ENCODE measurements at regions not wholly inside any gene's neighbourhood (a gene's known extent, or its start where the extent isn't known, plus 50 kb on each side); places are given as distances from the start of the nearest gene placed in this dataset.

DNA sequence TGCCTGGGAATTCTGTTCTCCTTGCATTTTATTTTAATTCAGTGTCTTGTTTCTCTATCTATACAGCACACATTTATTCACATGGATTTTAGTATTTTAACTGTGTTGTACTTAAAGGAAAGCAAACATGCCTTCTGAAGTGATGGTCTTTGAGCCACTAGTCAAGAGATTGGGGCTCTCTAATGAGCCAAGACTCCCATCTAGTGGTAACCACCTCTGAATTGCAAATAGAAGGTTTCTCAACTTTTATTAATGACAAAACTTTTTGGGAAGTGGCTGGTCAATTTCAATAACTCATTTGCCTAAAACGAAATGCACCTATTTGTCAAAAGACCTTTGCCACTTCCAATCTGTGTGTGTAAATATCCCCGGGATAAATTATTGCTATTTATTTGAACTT is 199.6 kb downstream of the LTN1 start:
- H3K79me2 ChIP-seq (ENCODE audit: low read depth), result no peaks in the 10 kb centered on the region
- TF ChIP-seq, protein P1, sequence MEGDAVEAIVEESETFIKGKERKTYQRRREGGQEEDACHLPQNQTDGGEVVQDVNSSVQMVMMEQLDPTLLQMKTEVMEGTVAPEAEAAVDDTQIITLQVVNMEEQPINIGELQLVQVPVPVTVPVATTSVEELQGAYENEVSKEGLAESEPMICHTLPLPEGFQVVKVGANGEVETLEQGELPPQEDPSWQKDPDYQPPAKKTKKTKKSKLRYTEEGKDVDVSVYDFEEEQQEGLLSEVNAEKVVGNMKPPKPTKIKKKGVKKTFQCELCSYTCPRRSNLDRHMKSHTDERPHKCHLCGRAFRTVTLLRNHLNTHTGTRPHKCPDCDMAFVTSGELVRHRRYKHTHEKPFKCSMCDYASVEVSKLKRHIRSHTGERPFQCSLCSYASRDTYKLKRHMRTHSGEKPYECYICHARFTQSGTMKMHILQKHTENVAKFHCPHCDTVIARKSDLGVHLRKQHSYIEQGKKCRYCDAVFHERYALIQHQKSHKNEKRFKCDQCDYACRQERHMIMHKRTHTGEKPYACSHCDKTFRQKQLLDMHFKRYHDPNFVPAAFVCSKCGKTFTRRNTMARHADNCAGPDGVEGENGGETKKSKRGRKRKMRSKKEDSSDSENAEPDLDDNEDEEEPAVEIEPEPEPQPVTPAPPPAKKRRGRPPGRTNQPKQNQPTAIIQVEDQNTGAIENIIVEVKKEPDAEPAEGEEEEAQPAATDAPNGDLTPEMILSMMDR (IDR thresholded peaks at IDR 0.05), result peak; percentile 42
- TF ChIP-seq EZH2 (IDR thresholded peaks at IDR 0.05) (no peak), EZH2phosphoT487 (IDR thresholded peaks at IDR 0.05) (no peak)
- Mint-ChIP-seq H3K27ac (no peak overlapping the region), H3K36me3 (no peaks in the 10 kb centered on the region), H3K4me3 (no peak overlapping the region), H3K9me3 (no peaks in the 10 kb centered on the region), H3K27me3 (ENCODE audit: insufficient read depth, low read depth) (no peaks in the 10 kb centered on the region), H3K4me1 (peaks cover 5% of the 10 kb centered on the region)
- H3K4me1 ChIP-seq, result no peaks in the 10 kb centered on the region
- no peaks in the 10 kb centered on the region for H3K36me3 ChIP-seq
- no peak overlapping the region for H2AFZ ChIP-seq (replicated peaks)
- no peaks in the 10 kb centered on the region for H3K27me3 ChIP-seq
- no peaks in the 10 kb centered on the region for H4K20me1 ChIP-seq (ENCODE audit: low read depth)
- H3F3A ChIP-seq (ENCODE audit: low read depth), result no peaks in the 10 kb centered on the region
- H3K9ac ChIP-seq, result no peak overlapping the region
- no peak overlapping the region for H3K27ac ChIP-seq
- DNase-seq (ENCODE audit: low spot score), result peak; percentile 21
- no peaks in the 10 kb centered on the region for H3K9me3 ChIP-seq (ENCODE audit: low read depth)
- no peak overlapping the region for H3K4me3 ChIP-seq
- no peak overlapping the region for H3K4me2 ChIP-seq

DNA sequence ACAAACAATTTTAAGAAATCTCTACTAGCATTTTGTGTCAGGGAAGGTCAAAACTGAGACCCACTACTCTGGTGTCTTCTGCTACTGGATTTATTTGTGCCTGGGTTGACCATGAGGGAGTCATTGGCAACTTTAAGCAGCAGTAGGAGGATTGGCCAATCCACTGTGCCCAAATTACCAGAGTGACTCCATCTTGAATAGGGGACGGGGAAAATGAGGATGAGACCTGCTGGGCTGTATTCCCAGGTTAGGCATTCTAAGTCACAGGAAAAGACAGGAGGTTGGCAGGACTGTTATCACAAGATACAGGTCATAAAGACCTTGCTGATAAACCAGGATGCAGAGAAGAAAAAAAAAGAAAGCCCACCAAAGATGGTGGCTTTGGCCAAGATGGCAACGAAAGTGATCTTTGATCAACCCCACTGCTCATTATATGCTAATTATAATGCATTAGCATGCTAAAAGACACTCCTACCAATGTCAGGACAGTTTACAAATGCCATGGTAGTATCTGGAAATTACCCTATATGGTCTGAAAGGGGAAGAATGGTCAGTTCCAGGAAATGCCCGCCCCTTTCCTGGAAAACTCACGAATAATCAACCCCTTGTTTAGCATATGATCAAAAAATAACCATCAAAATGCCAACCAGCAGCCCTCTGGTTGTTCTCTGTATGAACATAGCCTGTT is 200.9 kb downstream of the LTN1 start:
- H3K27ac Mint-ChIP-seq, result no peak overlapping the region
- Histone ChIP-seq H4K20me1 (ENCODE audit: low read depth) (no peaks in the 10 kb centered on the region), H3K27ac (no peak overlapping the region), H3K4me1 (no peaks in the 10 kb centered on the region), H2AFZ (replicated peaks) (no peak overlapping the region), H3K27me3 (no peaks in the 10 kb centered on the region), H3K79me2 (ENCODE audit: low read depth) (no peaks in the 10 kb centered on the region), H3K4me2 (no peak overlapping the region), H3K4me3 (no peak overlapping the region), H3K9me3 (ENCODE audit: low read depth) (no peaks in the 10 kb centered on the region), H3K36me3 (no peaks in the 10 kb centered on the region), H3F3A (ENCODE audit: low read depth) (no peaks in the 10 kb centered on the region), H3K9ac (no peak overlapping the region)
- H3K4me1 Mint-ChIP-seq, result peaks cover 5% of the 10 kb centered on the region
- no peak overlapping the region for H3K4me3 Mint-ChIP-seq
- H3K9me3 Mint-ChIP-seq, result no peaks in the 10 kb centered on the region
- DNase-seq (ENCODE audit: low spot score), result no peak
- H3K27me3 Mint-ChIP-seq (ENCODE audit: insufficient read depth, low read depth), result no peaks in the 10 kb centered on the region
- H3K36me3 Mint-ChIP-seq, result no peaks in the 10 kb centered on the region
- TF ChIP-seq, protein P1 (IDR thresholded peaks at IDR 0.05), result no peak
- no peak for TF ChIP-seq EZH2phosphoT487 (IDR thresholded peaks at IDR 0.05)

DNA sequence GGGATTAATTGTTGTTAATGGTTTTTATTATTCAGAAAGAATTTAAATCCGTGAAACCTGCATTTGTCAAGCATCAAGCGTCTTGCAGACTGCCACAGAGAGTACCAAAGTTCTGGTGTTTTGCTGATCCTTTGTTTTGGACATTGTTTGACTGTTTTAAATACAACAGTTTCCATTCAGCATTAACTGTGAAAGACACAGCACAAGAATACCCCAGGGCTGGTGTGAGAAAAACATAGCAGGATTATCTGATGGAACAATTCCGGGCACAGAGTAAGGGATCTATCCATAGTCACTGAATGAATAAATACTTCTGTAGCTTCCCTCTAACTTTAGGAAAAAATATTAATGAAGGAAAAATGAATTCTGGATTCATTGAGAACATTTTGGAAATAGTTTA is 202.3 kb downstream of the LTN1 start:
- Histone ChIP-seq H3K27me3 (no peaks in the 10 kb centered on the region), H3K36me3 (no peaks in the 10 kb centered on the region), H3K9me3 (ENCODE audit: low read depth) (no peaks in the 10 kb centered on the region), H3K4me2 (no peak overlapping the region), H3F3A (ENCODE audit: low read depth) (no peaks in the 10 kb centered on the region), H3K9ac (no peak overlapping the region), H3K79me2 (ENCODE audit: low read depth) (no peaks in the 10 kb centered on the region), H3K4me3 (no peak overlapping the region), H3K27ac (no peak overlapping the region), H2AFZ (replicated peaks) (no peak overlapping the region), H4K20me1 (ENCODE audit: low read depth) (no peaks in the 10 kb centered on the region), H3K4me1 (no peaks in the 10 kb centered on the region)
- peak; percentile 4 for DNase-seq (ENCODE audit: low spot score)
- Mint-ChIP-seq H3K4me3 (no peak overlapping the region), H3K36me3 (no peaks in the 10 kb centered on the region), H3K4me1 (peaks cover 5% of the 10 kb centered on the region), H3K27me3 (ENCODE audit: insufficient read depth, low read depth) (no peaks in the 10 kb centered on the region), H3K9me3 (peaks cover 2% of the 10 kb centered on the region), H3K27ac (no peak overlapping the region)
- TF ChIP-seq EZH2 (IDR thresholded peaks at IDR 0.05), result no peak
- TF ChIP-seq EZH2phosphoT487 (IDR thresholded peaks at IDR 0.05), result no peak
- TF ChIP-seq, protein P1 (IDR thresholded peaks at IDR 0.05), result no peak
